ENCODE measurements at regions not wholly inside any gene's neighbourhood (a gene's known extent, or its start where the extent isn't known, plus 50 kb on each side); places are given as distances from the start of the nearest gene placed in this dataset.

DNA sequence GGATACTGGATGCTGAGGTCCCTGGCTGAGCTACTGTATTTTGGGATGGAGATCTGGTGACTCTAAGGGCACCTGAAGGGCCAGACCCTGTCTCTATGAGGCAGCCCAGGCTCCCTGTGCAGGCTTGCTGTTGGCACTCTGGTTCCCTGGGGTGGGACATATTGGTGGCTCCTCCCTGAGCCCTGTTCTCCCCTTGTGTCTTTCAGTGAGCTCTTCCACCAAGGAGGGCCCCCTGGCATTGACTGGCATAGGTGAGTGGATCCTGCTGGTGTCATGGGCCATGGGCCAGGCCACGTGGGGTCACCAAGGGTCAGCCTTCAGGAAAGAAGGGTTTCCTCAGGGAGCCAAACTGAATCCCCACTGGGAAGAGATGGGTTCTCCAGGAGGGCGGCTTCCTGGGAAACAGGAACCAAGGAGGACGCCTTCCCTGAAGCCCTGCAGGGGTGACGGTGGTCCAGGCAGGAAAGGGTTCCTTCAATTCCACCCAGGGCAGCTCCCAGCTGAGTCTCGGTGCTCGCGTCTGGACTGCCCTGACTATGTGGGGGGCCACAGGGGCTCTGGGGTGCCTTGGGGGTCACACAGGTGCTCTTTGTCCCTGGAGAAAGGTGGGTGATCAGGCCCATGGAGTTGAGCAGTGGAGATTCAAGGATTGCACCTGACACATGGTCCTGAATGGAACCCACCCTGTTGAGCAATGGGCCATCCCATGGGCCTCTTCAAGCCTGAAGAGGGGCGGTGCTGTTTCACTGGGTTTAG, 220.4 kb downstream of the SNRPN start:
- TF ChIP-seq, protein P1, sequence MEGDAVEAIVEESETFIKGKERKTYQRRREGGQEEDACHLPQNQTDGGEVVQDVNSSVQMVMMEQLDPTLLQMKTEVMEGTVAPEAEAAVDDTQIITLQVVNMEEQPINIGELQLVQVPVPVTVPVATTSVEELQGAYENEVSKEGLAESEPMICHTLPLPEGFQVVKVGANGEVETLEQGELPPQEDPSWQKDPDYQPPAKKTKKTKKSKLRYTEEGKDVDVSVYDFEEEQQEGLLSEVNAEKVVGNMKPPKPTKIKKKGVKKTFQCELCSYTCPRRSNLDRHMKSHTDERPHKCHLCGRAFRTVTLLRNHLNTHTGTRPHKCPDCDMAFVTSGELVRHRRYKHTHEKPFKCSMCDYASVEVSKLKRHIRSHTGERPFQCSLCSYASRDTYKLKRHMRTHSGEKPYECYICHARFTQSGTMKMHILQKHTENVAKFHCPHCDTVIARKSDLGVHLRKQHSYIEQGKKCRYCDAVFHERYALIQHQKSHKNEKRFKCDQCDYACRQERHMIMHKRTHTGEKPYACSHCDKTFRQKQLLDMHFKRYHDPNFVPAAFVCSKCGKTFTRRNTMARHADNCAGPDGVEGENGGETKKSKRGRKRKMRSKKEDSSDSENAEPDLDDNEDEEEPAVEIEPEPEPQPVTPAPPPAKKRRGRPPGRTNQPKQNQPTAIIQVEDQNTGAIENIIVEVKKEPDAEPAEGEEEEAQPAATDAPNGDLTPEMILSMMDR (IDR thresholded peaks at IDR 0.05; ENCODE audit: low read depth, low read length) = no peak
- no peak for TF ChIP-seq EZH2phosphoT487 (IDR thresholded peaks at IDR 0.05; ENCODE audit: low read depth)

Data from OCI-LY3 (cell line).